ENCODE measurements at regions not wholly inside any gene's neighbourhood (a gene's known extent, or its start where the extent isn't known, plus 50 kb on each side); places are given as distances from the start of the nearest gene placed in this dataset.

GRCh38 chr9:96164268-96164683, 137.7 kb downstream of the HSD17B3 start (continued):
- TF ChIP-seq ZNF462 (CRISPR knock-in tag; IDR thresholded peaks at IDR 0.05) (no peak), EZH2phosphoT487 (IDR thresholded peaks at IDR 0.05; ENCODE audit: unreplicated experiment) (no peak), NANOG (IDR thresholded peaks at IDR 0.05; ENCODE audit: borderline replicate concordance) (no peak), CREB1 (CRISPR knock-in tag; IDR thresholded peaks at IDR 0.05; ENCODE audit: low read depth) (no peak), POLR2AphosphoS5 (IDR thresholded peaks at IDR 0.05; ENCODE audit: low read depth) (no peak)

- Histone ChIP-seq H3K27ac (ENCODE audit: low read depth) (no peak overlapping the region), H3K27me3 (ENCODE audit: insufficient read depth) (no peaks in the 10 kb centered on the region), H3K79me2 (replicated peaks; ENCODE audit: insufficient read depth) (no peaks in the 10 kb centered on the region), H4K20me1 (replicated peaks; ENCODE audit: insufficient read depth) (no peaks in the 10 kb centered on the region), H3K9me2 (ENCODE audit: insufficient read depth) (peaks cover 5% of the 10 kb centered on the region; the same call in 1 of the 2 replicates), H3F3A (replicated peaks; ENCODE audit: low read depth) (no peaks in the 10 kb centered on the region), H3K36me3 (ENCODE audit: insufficient read depth) (no peaks in the 10 kb centered on the region), H3K4me2 (no peak overlapping the region), H2AFZ (no peak overlapping the region), H3K4me3 (no peak overlapping the region), H3K4me1 (ENCODE audit: insufficient read depth) (no peaks in the 10 kb centered on the region; the same call in 1 of the 2 replicates)
- no peaks in the 10 kb centered on the region for H3K9me3 Mint-ChIP-seq
- no peaks in the 10 kb centered on the region for H3K36me3 Mint-ChIP-seq (ENCODE audit: low read depth)
- no peak overlapping the region for H3K4me3 Mint-ChIP-seq
- no peak for DNase-seq (ENCODE audit: low spot score)
- ATAC-seq, result no peak
- H3K27ac Mint-ChIP-seq, result no peak overlapping the region
- H3K27me3 Mint-ChIP-seq (ENCODE audit: insufficient read depth, low read depth, poor library complexity), result peaks cover 1% of the 10 kb centered on the region
- peaks cover 5% of the 10 kb centered on the region for H3K4me1 Mint-ChIP-seq
- TF ChIP-seq JUNB (IDR thresholded peaks at IDR 0.05; ENCODE audit: unreplicated experiment), result no peak
- TF ChIP-seq ZNF462 (CRISPR knock-in tag; IDR thresholded peaks at IDR 0.05), result no peak
- no peak for TF ChIP-seq REST (IDR thresholded peaks at IDR 0.05; ENCODE audit: unreplicated experiment)
These were observed 138.3 kb downstream of the HSD17B3 start for GRCh38 chr9:96163712-96164111.
